WI38 (cell line): ENCODE measurements at regions not wholly inside any gene's neighbourhood (a gene's known extent, or its start where the extent isn't known, plus 50 kb on each side); places are given as distances from the start of the nearest gene placed in this dataset.

Experiments used
- H3K4me3 ChIP-seq: 2 replicates; pipeline ENCODE4 v1.5.1; 2011; ENCODE audit warnings: low read depth, mild to moderate bottlenecking, control low read depth, low read length
- CTCF ChIP-seq: IDR thresholded peaks from 2 replicates; pipeline ENCODE4 v1.5.1; 2012; ENCODE audit warnings: low read depth, mild to moderate bottlenecking, control low read depth, low read length

GRCh38 chr10:10198363-10198762 lies 819.3 kb upstream of the CELF2 start:
- no peak for TF ChIP-seq CTCF

DNA sequence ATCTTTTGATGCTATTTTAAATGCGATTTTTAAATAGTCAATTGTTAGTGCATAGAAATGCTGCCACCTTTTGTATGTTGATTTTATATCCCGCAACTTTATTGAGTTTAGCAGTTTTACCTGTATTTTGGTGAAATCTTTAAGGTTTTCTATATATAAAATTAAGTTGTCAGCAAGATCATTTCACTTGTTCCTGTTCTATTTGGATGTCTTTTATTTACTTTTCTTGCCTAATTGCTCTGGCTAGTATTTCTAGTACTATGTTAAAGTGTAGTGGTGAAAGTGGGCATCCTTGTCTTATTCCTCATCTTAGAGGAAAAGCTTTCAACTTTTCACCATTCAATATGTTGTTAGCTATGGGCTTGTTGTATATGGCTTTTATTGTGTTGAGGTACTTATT lies 813.3 kb upstream of the CELF2 start:
- no peak overlapping the region for H3K4me3 ChIP-seq
- no peak for TF ChIP-seq CTCF

More at GRCh38 chr10:10198363-10198762, 819.3 kb upstream of the CELF2 start:
- H3K4me3 ChIP-seq = no peak overlapping the region

GRCh38 chr10:10205906-10206305 lies 811.8 kb upstream of the CELF2 start:
- no peak overlapping the region for H3K4me3 ChIP-seq
- no peak for TF ChIP-seq CTCF

DNA sequence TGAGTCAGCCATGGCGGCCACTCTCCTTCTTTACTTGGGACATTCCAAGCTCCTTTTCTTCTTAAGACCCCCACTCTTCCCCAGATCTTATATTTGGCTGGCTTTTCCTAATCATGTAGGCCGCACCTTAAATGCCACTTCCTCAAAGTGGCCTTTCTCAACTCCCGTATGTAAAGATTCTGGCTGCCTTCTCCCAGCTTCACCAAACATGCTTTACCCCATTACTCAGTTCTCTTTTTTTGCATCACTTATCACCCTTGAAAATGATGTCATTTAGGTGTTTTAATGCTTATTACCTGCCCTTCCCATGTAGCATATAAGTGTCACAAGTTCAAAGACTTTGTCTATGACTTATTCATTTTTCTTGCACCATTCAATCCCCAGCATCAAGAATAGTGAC lies 810.1 kb upstream of the CELF2 start:
- TF ChIP-seq CTCF = no peak
- no peak overlapping the region for H3K4me3 ChIP-seq

- no peak overlapping the region for H3K4me3 ChIP-seq
- no peak for TF ChIP-seq CTCF
Measured at GRCh38 chr10:10208196-10208595, 809.5 kb upstream of the CELF2 start.

DNA sequence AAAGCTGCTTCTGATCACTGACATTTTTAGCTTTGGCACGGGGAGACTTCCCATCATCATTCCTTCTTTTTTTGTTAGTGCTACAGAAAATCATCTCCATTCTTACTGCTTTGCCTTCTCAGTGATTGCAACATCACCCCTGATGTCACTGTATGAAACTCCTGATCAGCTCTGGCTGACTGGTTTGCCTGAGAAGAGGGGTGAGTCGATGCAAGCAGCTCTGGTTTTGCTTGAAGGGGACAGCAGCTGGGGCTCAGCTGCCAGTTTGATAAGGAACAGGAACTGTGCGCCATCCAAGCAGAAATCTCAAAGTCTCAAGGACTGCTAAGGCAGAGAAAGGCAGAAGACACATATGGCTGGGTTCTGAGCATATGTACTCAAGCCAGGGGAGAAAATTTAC lies 808.5 kb upstream of the CELF2 start:
- no peak for TF ChIP-seq CTCF
- no peak overlapping the region for H3K4me3 ChIP-seq

- no peak overlapping the region for H3K4me3 ChIP-seq
- no peak for TF ChIP-seq CTCF
Measured at GRCh38 chr10:10211409-10211808, 806.3 kb upstream of the CELF2 start.
